Endothelial cell of umbilical vein (primary cell): ENCODE measurements at regions not wholly inside any gene's neighbourhood (a gene's known extent, or its start where the extent isn't known, plus 50 kb on each side); places are given as distances from the start of the nearest gene placed in this dataset.
A peak's percentile ranks its signal among the peaks of the same experiment; 100 is the strongest.

Source experiments
- BruUV-seq: library from RNA; stranded (reverse); fragments of 400-500 nt; replicated peaks from 2 replicates; lab custom pipeline; 2021; lab: Mats Ljungman, UMichigan
- CTCF ChIA-PET: fragments of 300-600, 350-600 bp; sonication (Branson Sonifier 250); formaldehyde crosslinking; loops from one replicate; lab custom pipeline; 2021; ENCODE audit warnings: antibody characterized with exemption, inconsistent platforms; lab: Charles Lee
- POLR2A ChIA-PET: fragments of 300-600, 350-600 bp; sonication (Branson Sonifier 250); formaldehyde crosslinking; loops from one replicate; lab custom pipeline; 2021; ENCODE audit warnings: antibody characterized with exemption, inconsistent platforms; lab: Charles Lee
- DNase-seq: peaks from one replicate; pipeline ENCODE4 v3.0.0-alpha.2; 2011; ENCODE audit warnings: low read depth, low spot score
- FAIRE-seq: peaks from 2 replicates; lab custom pipeline; 2011; peaks lifted over from hg19 to GRCh38; lab: Jason Lieb, UNC
- H2AFZ ChIP-seq: 2 replicates; pipeline ENCODE4 v1.6.0; 2012; ENCODE audit warnings: low read depth, low read length, control low read depth, inconsistent platforms
- H3K27ac ChIP-seq: 2 replicates; pipeline ENCODE4 v1.5.1; 2011; ENCODE audit warnings: low read depth, mild to moderate bottlenecking, control low read depth, low read length, moderate library complexity; ENCODE audit not compliant: insufficient read depth
- H3K27me3 ChIP-seq, 2 experiments: 2 replicates each; pipeline versions ENCODE4 v1.6.0 to v1.6.1; 2011; ENCODE audit warnings: low read length in 2 of 2, mixed read lengths in 1 of 2; ENCODE audit not compliant: control insufficient read depth in 2 of 2, insufficient read depth in 2 of 2
- H3K36me3 ChIP-seq, 2 experiments: 2 replicates in 1 of 2; 3 replicates in 1 of 2; pipeline ENCODE4 v1.5.1; 2011; ENCODE audit warnings: low read length in 2 of 2, mild to moderate bottlenecking in 1 of 2, moderate library complexity in 1 of 2; ENCODE audit not compliant: control insufficient read depth in 2 of 2, insufficient read depth in 2 of 2; ENCODE audit errors: extremely low read depth in 1 of 2
- H3K4me1 ChIP-seq: 3 replicates; pipeline ENCODE4 v1.5.1; 2011; ENCODE audit warnings: mild to moderate bottlenecking, low read length; ENCODE audit not compliant: control insufficient read depth, insufficient read depth; ENCODE audit errors: extremely low read depth
- H3K4me2 ChIP-seq: 2 replicates; pipeline ENCODE4 v1.6.1; 2011; ENCODE audit warnings: low read length, control low read depth, mixed read lengths; ENCODE audit not compliant: insufficient read depth
- H3K4me3 ChIP-seq, 3 experiments: fragments of 200-600 bp in 1 of 3; sonication (generic), shearing (Covaris generic) in 1 of 3; replicated peaks in 1 of 3; 2 replicates each; pipeline ENCODE4 v1.5.1; 2011 to 2016; ENCODE audit warnings: control low read depth in 3 of 3, low read length in 3 of 3, mild to moderate bottlenecking in 2 of 3, inconsistent platforms in 1 of 3, low read depth in 1 of 3, moderate library complexity in 1 of 3; ENCODE audit not compliant: insufficient read depth in 1 of 3
- H3K79me2 ChIP-seq: 2 replicates; pipeline ENCODE4 v1.6.0; 2012; ENCODE audit warnings: low read length, inconsistent platforms; ENCODE audit not compliant: control insufficient read depth, insufficient read depth
- H3K9ac ChIP-seq: replicated peaks from 2 replicates; pipeline ENCODE3; 2011; ENCODE audit warnings: low read length, control low read depth; ENCODE audit not compliant: insufficient read depth; ENCODE audit errors: extremely low read depth
- H3K9me1 ChIP-seq: replicated peaks from 3 replicates; pipeline ENCODE4 v1.6.0; 2011; ENCODE audit warnings: mild to moderate bottlenecking, low read length; ENCODE audit not compliant: control insufficient read depth, insufficient read depth; ENCODE audit errors: extremely low read depth
- H3K9me3 ChIP-seq: replicated peaks from 2 replicates; pipeline ENCODE4 v1.5.1; 2012; ENCODE audit warnings: low read length, inconsistent platforms; ENCODE audit not compliant: control insufficient read depth, insufficient read depth
- H4K20me1 ChIP-seq: replicated peaks from 2 replicates; pipeline ENCODE3; 2011; ENCODE audit warnings: mild to moderate bottlenecking, low read length; ENCODE audit not compliant: control insufficient read depth, insufficient read depth; ENCODE audit errors: extremely low read depth
- EZH2 ChIP-seq: IDR thresholded peaks from 2 replicates; pipeline ENCODE4 v1.6.1; 2012; ENCODE audit warnings: borderline replicate concordance, low read depth, mild to moderate bottlenecking, moderate library complexity, low read length, inconsistent platforms; ENCODE audit not compliant: severe bottlenecking
- FOS ChIP-seq: IDR thresholded peaks from 2 replicates; pipeline ENCODE4 v1.6.1; 2011; ENCODE audit warnings: mild to moderate bottlenecking, low read length, moderate library complexity, borderline replicate concordance; ENCODE audit not compliant: insufficient read depth
- GATA2 ChIP-seq: IDR thresholded peaks from 2 replicates; pipeline ENCODE4 v1.7.0; 2011; ENCODE audit warnings: low read depth, mild to moderate bottlenecking, moderate library complexity, mixed read lengths, low read length; ENCODE audit not compliant: insufficient read length, insufficient read depth
- JUN ChIP-seq: IDR thresholded peaks from 2 replicates; pipeline ENCODE4 v1.6.1; 2011; ENCODE audit warnings: borderline replicate concordance, low read depth; ENCODE audit not compliant: insufficient read length, insufficient read depth
- MYC ChIP-seq: IDR thresholded peaks from one replicate; pipeline ENCODE4 v1.6.1; 2011; ENCODE audit warnings: mild to moderate bottlenecking, low read depth, low read length
- POLR2A ChIP-seq: IDR thresholded peaks from 2 replicates; pipeline ENCODE4 v1.6.1; 2012; ENCODE audit warnings: low read depth, mild to moderate bottlenecking, control low read depth, low read length
- POLR2AphosphoS5 ChIP-seq: IDR thresholded peaks from 2 replicates; pipeline ENCODE4 v1.6.1; 2012; ENCODE audit warnings: low read depth, mild to moderate bottlenecking, control low read depth, low read length, moderate library complexity; ENCODE audit not compliant: insufficient read depth
- dilution Hi-C: fragments of 300-500 bp; cut with MboI; formaldehyde crosslinking; loops from one replicate; pipeline ENCODE4 v1.15.0; 2019; ENCODE audit warnings: low sequenced_read_pairs; ENCODE audit not compliant: extremely low pct_ligation_motif_present
- intact Hi-C: fragments of 100-400 bp; cut with micrococcal nuclease; formaldehyde crosslinking; loops from one replicate; pipeline ENCODE4 v1.10.0; 2022
- TF ChIP-seq, protein P1 (sequence below): IDR thresholded peaks from 2 replicates; pipeline ENCODE4 v1.6.1; 2011; ENCODE audit not compliant: insufficient read depth, insufficient read length
- TF ChIP-seq, protein P2 (sequence below), 2 donors: IDR thresholded peaks; 1 replicate in 1 of 2; 2 replicates in 1 of 2; pipeline ENCODE4 v1.5.1; 2011; ENCODE audit warnings: low read length in 2 of 2, mild to moderate bottlenecking in 2 of 2, moderate library complexity in 2 of 2, control low read depth in 1 of 2, inconsistent platforms in 1 of 2, low read depth in 1 of 2; ENCODE audit not compliant: insufficient read depth in 1 of 2; ENCODE audit errors: extremely low read depth in 1 of 2

DNA sequence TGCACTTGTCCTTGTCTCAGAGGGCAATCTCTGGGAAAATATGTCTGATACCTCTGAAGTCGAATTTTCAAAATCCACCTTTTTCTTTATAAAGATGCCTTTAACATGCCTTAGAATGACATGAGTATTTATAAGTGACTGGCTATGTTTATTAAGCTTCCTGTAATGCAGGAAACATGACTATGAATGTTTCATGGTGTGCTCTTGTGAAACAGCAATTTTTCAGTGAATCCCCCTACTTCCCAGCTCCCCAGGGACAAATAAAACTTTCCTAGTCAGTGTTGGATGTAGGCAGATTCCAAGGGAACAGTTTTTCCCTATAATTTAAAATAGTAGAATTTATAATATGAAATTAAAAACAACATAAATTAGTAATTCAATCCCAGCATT, 437.0 kb downstream of the LMO4 start:
- peak; percentile 40 for DNase-seq
- H3K27ac ChIP-seq = peak overlapping the region; percentile 11
- H3K4me2 ChIP-seq = no peak overlapping the region
- H3K36me3 ChIP-seq = no peaks in the 10 kb centered on the region
- dilution Hi-C loops = no loop called here
- peaks cover 3% of the 10 kb centered on the region for H3K4me1 ChIP-seq
- intact Hi-C loops = no loop called here
- H3K9me3 ChIP-seq = no peaks in the 10 kb centered on the region
- no peak for TF ChIP-seq MYC
- no peak for TF ChIP-seq POLR2AphosphoS5
- TF ChIP-seq, protein P1, sequence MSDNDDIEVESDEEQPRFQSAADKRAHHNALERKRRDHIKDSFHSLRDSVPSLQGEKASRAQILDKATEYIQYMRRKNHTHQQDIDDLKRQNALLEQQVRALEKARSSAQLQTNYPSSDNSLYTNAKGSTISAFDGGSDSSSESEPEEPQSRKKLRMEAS = no peak
- TF ChIP-seq, protein P2, sequence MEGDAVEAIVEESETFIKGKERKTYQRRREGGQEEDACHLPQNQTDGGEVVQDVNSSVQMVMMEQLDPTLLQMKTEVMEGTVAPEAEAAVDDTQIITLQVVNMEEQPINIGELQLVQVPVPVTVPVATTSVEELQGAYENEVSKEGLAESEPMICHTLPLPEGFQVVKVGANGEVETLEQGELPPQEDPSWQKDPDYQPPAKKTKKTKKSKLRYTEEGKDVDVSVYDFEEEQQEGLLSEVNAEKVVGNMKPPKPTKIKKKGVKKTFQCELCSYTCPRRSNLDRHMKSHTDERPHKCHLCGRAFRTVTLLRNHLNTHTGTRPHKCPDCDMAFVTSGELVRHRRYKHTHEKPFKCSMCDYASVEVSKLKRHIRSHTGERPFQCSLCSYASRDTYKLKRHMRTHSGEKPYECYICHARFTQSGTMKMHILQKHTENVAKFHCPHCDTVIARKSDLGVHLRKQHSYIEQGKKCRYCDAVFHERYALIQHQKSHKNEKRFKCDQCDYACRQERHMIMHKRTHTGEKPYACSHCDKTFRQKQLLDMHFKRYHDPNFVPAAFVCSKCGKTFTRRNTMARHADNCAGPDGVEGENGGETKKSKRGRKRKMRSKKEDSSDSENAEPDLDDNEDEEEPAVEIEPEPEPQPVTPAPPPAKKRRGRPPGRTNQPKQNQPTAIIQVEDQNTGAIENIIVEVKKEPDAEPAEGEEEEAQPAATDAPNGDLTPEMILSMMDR (IDR thresholded peaks at IDR 0.05; ENCODE audit: extremely low read depth in 1 of 2, insufficient read depth in 1 of 2, low read depth in 1 of 2, low read length in 2 of 2) = no peak
- no peak for TF ChIP-seq EZH2
- no peak for TF ChIP-seq POLR2A
- peak; percentile 18 for TF ChIP-seq FOS
- TF ChIP-seq GATA2 = no peak
- peak; percentile 27 for TF ChIP-seq JUN
- no TSS peak for BruUV-seq
- POLR2A ChIA-PET = no interaction called here
- H2AFZ ChIP-seq = no peak overlapping the region
- no peaks in the 10 kb centered on the region for H3K9me1 ChIP-seq
- no peaks in the 10 kb centered on the region for H3K27me3 ChIP-seq
- no peaks in the 10 kb centered on the region for H4K20me1 ChIP-seq
- no peak for FAIRE-seq
- CTCF ChIA-PET = no interaction called here
- no peak overlapping the region for H3K4me3 ChIP-seq
- no peaks in the 10 kb centered on the region for H3K79me2 ChIP-seq
- H3K9ac ChIP-seq = no peak overlapping the region
